Motor neuron (in vitro differentiated cells): ENCODE measurements at regions not wholly inside any gene's neighbourhood (a gene's known extent, or its start where the extent isn't known, plus 50 kb on each side); places are given as distances from the start of the nearest gene placed in this dataset.
"Not testable (repeated sequence)": the region's sequence is repeated elsewhere in the genome, so short reads cannot be mapped to it uniquely, and the experiment has no call there.

ENCODE experiments used
- ATAC-seq, 8 experiments: fragments of 200-7000 bp; cut with Tn5 transposase; replicated peaks in 6 of 8; 2 replicates each; pipeline ENCODE4 v1.8.0; 2021; ENCODE audit warnings: mild to moderate bottlenecking in 8 of 8, moderate library complexity in 8 of 8
- H3K27ac ChIP-seq, 2 donors: fragments of 250-450 bp; sonication (Bioruptor Pico); 2 replicates each; pipeline ENCODE4 v1.9.0; 2021; ENCODE audit warnings: antibody characterized with exemption in 2 of 2, mild to moderate bottlenecking in 2 of 2, moderate library complexity in 1 of 2
- H3K4me1 ChIP-seq, 2 donors: fragments of 250-450 bp; sonication (Bioruptor Pico); replicated peaks in 1 of 2; 2 replicates each; pipeline ENCODE4 v1.6.1; 2021; ENCODE audit warnings: antibody characterized with exemption in 2 of 2, mild to moderate bottlenecking in 2 of 2, moderate library complexity in 1 of 2
- H3K4me3 ChIP-seq, 5 donors: fragments of 250-450 bp; sonication (Bioruptor Pico); 2 replicates each; pipeline ENCODE4 v1.9.0; 2021; ENCODE audit warnings: antibody characterized with exemption in 5 of 5, mild to moderate bottlenecking in 5 of 5, moderate library complexity in 4 of 5
- WGBS, 10 experiments: fragments of 450-650 bp; shearing (Covaris generic); methylation state at CpG; one replicate each; pipeline ENCODE4 v1.0.0; 2022; 5-methylcytosine and 5-hydroxymethylcytosine counted together
- in situ Hi-C, 9 experiments: fragments of 400-800 bp; cut with MboI; loops; one replicate each; pipeline ENCODE4 v1.15.0; 2021; ENCODE audit warnings: low sequenced_read_pairs in 9 of 9, low pct_unique_long_range_greater_than_20kb in 2 of 9; ENCODE audit not compliant: unreplicated experiment in 9 of 9

GRCh38 chr4:49117951-49118350, 131.9 kb downstream of the CWH43 start:
- in situ Hi-C loops, H3K4me3 ChIP-seq, ATAC-seq, H3K27ac ChIP-seq, H3K4me1 ChIP-seq: not testable (repeated sequence)
- WGBS, 10 experiments: 15 to 70% (median 54%) methylated on average over 7 of the region's 7 CpGs

DNA sequence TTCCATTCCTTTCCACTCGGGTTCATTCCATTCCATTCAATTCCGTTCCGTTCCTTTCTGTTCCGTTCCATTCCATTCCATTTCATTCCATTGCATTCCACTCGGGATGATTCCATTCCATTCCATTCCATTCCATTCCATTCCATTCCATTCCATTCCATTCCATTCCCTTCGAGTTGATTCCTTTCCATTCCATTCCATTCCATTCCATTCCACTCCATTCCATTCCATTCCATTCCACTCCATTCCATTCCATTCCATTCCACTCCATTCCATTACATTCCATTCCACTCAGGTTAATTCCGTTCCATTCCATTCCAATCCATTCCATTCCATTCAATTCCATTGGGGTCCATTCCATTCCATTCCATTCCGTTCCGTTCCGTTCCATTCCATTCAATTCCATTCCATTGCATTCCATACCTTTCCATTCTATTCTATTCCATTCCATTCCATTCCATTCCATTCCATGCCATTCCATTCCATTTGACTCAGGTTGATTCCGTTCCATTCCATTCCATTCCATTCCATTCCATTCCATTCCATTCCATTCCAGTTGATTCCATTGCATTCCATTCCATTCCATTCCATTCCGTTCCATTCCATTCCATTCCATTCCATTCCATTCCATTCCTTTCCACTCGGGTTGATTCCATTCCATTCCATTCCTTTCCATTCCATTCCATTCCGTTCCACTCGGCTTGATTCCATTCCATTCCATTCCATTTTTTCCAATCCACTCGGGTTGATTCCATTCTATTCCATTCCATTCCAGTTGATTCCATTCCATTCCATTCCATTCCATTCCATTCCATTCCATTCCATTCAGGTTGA, 132.5 kb downstream of the CWH43 start:
- peak; percentile 8 to 64 (median 40) for ATAC-seq

GRCh38 chr4:49119345-49119744, 133.3 kb downstream of the CWH43 start:
- H3K27ac ChIP-seq, H3K4me1 ChIP-seq, in situ Hi-C loops, H3K4me3 ChIP-seq, ATAC-seq: not testable (repeated sequence)
- WGBS, 10 experiments: 9 to 43% (median 24%) methylated on average over 8 of the region's 8 CpGs

More for the DNA sequence above, 132.5 kb downstream of the CWH43 start:
- 17 to 49% (median 35%) methylated on average over 16 of the region's 16 CpGs for WGBS, 10 experiments
- in situ Hi-C loops, H3K4me3 ChIP-seq, H3K4me1 ChIP-seq, H3K27ac ChIP-seq: not testable (repeated sequence)

DNA sequence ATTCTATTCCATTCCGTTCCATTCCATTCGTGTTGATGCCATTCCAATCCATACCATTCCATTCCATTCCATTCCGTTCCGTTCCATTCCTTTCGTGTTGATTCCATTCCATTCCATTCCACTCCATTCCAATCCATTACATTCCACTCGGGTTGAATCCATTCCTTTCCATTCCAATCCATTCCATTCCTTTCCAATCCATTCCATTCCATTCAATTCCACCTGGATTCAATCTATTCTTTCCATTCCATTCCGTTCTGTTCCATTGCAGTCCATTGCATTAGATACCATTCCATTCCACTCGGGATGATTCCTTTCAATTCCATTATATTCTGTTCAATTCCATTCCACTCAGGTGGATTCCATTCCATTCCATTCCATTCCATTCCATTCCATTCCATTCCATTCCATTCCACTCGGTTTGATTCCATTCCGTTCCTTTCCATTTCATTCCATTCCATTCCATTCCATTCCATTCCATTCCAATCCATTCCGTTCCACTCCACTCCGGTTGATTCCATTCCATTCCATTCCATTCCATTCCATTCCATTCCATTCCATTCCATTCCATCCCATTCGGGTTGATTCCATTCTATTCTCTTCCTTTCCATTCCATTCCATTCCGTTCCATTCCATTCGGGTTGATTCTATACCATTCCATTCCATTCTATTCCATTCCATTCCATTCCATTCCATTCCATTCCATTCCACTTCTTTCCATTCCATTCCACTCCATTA, 134.1 kb downstream of the CWH43 start:
- 7 to 44% (median 25%) methylated on average over 15 of the region's 15 CpGs for WGBS, 10 experiments

DNA sequence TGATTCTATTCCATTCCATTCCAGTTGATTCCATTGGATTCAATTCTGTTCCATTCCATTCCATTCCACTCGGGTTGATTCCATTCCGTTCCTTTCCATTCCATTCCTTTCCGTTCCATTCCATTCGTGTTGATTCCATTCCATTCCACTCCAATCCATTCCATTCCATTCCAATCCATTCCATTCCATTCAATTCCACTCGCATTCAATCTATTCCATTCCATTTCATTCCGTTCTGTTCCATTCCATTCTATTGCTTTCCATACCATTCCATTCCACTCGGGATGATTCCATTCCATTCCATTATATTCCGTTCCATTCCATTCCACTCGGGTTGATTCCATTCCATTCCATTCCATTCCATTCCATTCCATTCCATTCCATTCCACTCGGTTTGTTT, 134.7 kb downstream of the CWH43 start:
- peak in 5 of 8 experiments; percentile 21 to 49 (median 22) for ATAC-seq
- H3K4me3 ChIP-seq, H3K4me1 ChIP-seq, in situ Hi-C loops, H3K27ac ChIP-seq: not testable (repeated sequence)
- WGBS, 10 experiments: 15 to 59% (median 39%) methylated on average over 10 of the region's 10 CpGs

More for the DNA sequence above, 134.1 kb downstream of the CWH43 start:
- H3K4me1 ChIP-seq, ATAC-seq, in situ Hi-C loops, H3K27ac ChIP-seq, H3K4me3 ChIP-seq: not testable (repeated sequence)

GRCh38 chr4:49126443-49126842, 140.4 kb downstream of the CWH43 start:
- H3K4me1 ChIP-seq, H3K27ac ChIP-seq, H3K4me3 ChIP-seq, ATAC-seq, in situ Hi-C loops: not testable (repeated sequence)
- WGBS, 10 experiments: 0 to 72% (median 44%) methylated on average over 1 to 8 of the region's 9 CpGs; no CpG with 5 or more reads in 1 of the 10 experiments

GRCh38 chr4:49126858-49127257, 140.8 kb downstream of the CWH43 start:
- WGBS, 10 experiments: 10 to 50% methylated on average over 2 of the region's 5 CpGs; no CpG with 5 or more reads in 8 of the 10 experiments
- in situ Hi-C loops, H3K4me3 ChIP-seq, ATAC-seq, H3K4me1 ChIP-seq, H3K27ac ChIP-seq: not testable (repeated sequence)

- no CpG with 5 or more reads among the region's 5 CpGs for WGBS, 10 experiments
- H3K4me3 ChIP-seq, H3K4me1 ChIP-seq, ATAC-seq, H3K27ac ChIP-seq, in situ Hi-C loops: not testable (repeated sequence)
These were observed 143.3 kb downstream of the CWH43 start for GRCh38 chr4:49129385-49129784.

DNA sequence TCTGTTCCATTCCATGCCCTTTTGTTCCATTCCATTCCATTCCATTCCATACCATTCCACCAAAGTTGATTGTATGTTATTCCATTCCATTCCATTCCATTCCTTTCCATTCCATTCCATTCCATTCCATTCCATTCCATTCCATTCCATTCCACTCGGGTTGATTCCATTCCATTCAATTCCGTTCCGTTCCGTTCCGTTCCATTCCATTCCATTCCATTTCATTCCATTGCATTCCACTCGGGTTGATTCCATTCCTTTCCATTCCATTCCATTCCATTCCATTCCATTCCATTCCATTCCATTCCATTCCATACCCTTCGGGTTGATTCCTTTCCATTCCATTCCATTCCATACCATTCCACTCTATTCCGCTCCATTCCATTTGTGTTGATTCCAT, 143.8 kb downstream of the CWH43 start:
- H3K4me3 ChIP-seq, H3K27ac ChIP-seq, H3K4me1 ChIP-seq, in situ Hi-C loops, ATAC-seq: not testable (repeated sequence)
- WGBS, 10 experiments: 17 to 33% (median 20%) methylated on average over 1 to 5 of the region's 8 CpGs; no CpG with 5 or more reads in 5 of the 10 experiments

GRCh38 chr4:49130724-49131123, 144.6 kb downstream of the CWH43 start:
- H3K4me3 ChIP-seq, ATAC-seq, H3K4me1 ChIP-seq, H3K27ac ChIP-seq, in situ Hi-C loops: not testable (repeated sequence)
- 0 to 6% (median 0%) methylated on average over 3 of the region's 7 CpGs; no CpG with 5 or more reads in 7 of the 10 experiments for whole genome bisulfite sequencing, 10 experiments

GRCh38 chr4:49137043-49137442, 151.0 kb downstream of the CWH43 start:
- ATAC-seq: peak in 3 of 8 experiments; percentile 24 to 42 (median 35)
- H3K4me3 ChIP-seq, H3K4me1 ChIP-seq, in situ Hi-C loops, H3K27ac ChIP-seq: not testable (repeated sequence)
- WGBS, 10 experiments: 17 to 100% (median 35%) methylated on average over 1 to 6 of the region's 10 CpGs; no CpG with 5 or more reads in 1 of the 10 experiments

DNA sequence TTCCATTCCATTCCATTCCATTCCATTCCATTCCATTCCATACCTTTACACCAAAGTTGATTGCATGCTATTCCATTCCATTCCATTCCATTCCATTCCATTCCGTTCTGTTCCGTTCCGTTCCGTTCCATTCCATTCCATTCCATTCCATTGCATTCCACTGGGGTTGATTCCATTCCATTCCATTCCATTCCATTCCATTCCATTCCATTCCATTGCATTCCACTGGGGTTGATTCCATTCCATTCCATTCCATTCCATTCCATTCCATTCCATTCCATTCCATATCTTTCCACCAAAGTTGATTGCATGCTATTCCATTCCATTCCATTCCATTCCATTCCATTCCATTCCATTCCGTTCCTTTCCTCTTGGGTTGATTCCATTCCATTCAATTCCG, 151.9 kb downstream of the CWH43 start:
- in situ Hi-C loops, H3K27ac ChIP-seq, ATAC-seq, H3K4me3 ChIP-seq, H3K4me1 ChIP-seq: not testable (repeated sequence)
- WGBS, 10 experiments: 60 to 64% methylated on average over 1 to 6 of the region's 6 CpGs; no CpG with 5 or more reads in 8 of the 10 experiments

DNA sequence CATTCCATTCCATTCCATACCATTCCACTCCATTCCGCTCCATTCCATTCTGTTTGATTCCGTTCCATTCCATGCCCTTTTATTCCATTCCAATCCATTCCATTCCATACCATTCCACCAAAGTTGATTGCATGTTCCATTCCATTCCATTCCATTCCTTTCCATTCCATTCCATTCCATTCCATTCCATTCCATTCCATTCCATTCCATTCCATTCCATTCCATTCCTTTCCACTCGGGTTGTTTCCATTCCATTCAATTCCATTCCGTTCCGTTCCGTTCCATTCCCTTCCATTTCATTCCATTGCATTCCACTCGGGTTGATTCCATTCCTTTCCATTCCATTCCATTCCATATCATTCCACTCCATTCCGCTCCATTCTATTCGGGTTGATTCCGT, 152.7 kb downstream of the CWH43 start:
- H3K4me3 ChIP-seq, ATAC-seq, H3K27ac ChIP-seq, H3K4me1 ChIP-seq, in situ Hi-C loops: not testable (repeated sequence)
- WGBS, 10 experiments: 40% methylated on average over 1 of the region's 10 CpGs; no CpG with 5 or more reads in 9 of the 10 experiments
